ENCODE measurements at regions not wholly inside any gene's neighbourhood (a gene's known extent, or its start where the extent isn't known, plus 50 kb on each side); places are given as distances from the start of the nearest gene placed in this dataset.
"Not testable (repeated sequence)": the region's sequence is repeated elsewhere in the genome, so short reads cannot be mapped to it uniquely, and the experiment has no call there.

- no peak for DNase-seq
Measured at GRCh38 chr13:26484196-26484595, 73.3 kb upstream of the WASF3 start.

- DNase-seq, result no peak
Measured at GRCh38 chr13:26485288-26485687, 72.2 kb upstream of the WASF3 start.

DNA sequence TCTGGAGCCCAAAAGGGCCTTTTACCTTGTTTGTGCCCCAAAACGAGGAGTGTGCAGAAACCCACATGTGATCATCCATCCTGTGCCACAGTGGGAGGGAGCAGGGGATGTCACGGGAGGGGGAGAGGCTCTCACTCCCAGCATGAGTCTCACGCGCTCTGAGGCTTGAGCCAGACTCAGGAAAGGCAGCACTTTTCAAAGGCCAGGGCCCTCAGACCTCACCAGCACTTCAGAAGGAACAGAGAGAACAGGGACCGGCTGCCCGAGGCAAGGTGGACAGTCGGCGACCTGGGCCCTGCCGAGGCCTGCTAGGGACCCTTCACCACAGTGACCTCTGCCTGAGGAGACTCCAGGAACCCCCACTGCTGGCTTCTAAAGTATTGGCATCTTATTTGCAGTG, 71.7 kb upstream of the WASF3 start:
- no peak for DNase-seq

- DNase-seq, result no peak
Measured at GRCh38 chr13:26486550-26486949, 70.9 kb upstream of the WASF3 start.

- DNase-seq, result no peak
Measured at GRCh38 chr13:26487781-26488180, 69.7 kb upstream of the WASF3 start.

- DNase-seq, result no peak
Measured at GRCh38 chr13:26488236-26489003, 69.1 kb upstream of the WASF3 start.

DNA sequence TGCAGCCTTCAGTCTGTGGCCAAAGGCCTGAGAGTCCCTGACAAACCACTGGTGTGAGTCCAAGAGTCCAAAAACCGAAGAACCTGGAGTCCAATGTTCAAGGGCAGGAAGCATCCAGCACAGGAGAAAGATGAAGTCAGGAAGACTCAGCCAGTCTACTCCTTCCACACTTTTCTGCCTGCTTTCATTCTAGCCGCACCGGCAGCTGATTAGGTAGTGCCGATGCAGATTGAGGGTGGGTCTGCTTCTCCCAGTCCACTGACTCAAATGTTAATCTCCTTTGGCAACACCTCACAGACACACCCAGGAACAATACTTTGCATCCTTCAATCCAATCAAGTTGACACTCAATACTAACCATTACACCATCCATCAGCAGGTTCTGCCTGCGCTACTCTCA, 65.2 kb upstream of the WASF3 start:
- not testable (repeated sequence) for DNase-seq

DNA sequence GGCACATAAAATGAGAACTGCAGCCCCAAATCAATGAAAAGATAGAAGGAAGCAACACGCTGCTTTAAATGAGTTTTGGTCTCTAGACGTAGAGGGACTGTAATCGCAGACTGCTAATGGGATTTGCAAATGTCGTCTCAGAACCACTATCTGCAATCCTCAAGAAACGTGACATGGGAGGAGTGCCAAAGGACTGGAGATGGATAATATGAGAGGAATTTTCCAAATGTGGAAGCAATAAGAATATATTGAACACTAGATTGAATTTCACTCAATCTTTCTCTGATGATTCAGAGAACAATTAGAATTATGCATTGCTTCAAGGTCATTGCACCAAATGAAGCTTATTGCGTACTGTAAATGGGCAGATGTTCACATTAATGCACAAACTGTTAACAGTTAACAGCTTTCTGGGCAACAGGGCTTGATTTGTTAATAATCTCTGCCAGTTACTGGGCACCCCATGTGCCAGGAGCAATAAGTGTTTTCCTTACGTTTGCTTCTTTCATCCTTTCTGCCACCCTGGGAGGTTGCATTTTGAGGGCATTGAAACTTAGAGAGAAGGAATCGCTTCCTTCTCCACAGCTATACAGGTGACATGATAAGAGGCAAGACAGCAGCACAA, 62.8 kb upstream of the WASF3 start:
- DNase-seq, result no peak

- no peak for DNase-seq
Measured at GRCh38 chr13:26495750-26496149, 61.7 kb upstream of the WASF3 start.

- DNase-seq, result no peak
Measured at GRCh38 chr13:26497968-26498511, 59.4 kb upstream of the WASF3 start.

GRCh38 chr13:26498656-26499601, 58.6 kb upstream of the WASF3 start:
- DNase-seq, result no peak

DNA sequence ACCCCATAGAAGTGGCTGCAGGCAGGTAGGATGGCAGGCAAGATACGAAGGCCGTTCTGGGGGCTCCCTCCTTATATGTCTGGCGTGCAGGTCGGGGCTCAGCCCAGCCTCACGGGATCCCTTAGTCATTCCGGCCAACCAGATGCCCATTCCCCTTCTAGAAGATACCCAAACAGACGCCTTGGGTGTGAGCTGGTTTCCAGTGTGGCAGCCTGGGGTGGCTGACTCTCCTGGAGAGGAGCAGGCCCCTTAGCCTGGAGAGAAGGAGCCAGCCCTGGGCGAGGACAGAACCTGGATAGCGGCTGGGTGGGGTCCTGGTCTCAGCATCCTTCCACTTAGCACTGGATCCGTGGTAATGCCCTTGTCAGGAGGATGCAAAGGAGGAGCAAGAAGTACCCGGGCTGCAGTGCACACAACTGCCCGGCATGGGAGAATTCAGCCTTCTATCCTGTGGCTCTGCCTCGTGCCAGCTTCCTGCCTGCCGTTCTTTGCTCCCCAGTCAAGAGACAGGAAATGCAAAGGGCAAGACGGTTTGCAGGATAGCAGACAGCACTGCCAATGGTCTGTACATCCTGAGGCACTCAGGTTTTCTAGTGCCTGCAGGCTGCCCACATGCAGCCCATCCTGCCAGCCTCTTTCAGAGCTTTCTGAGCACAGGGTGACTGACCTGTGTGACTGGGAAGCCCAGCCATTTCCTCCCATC, 56.7 kb upstream of the WASF3 start:
- DNase-seq, result no peak

- DNase-seq, result no peak
Measured at GRCh38 chr13:26501641-26502040, 55.8 kb upstream of the WASF3 start.

- DNase-seq, result no peak
Measured at GRCh38 chr13:26502826-26503225, 54.7 kb upstream of the WASF3 start.

DNA sequence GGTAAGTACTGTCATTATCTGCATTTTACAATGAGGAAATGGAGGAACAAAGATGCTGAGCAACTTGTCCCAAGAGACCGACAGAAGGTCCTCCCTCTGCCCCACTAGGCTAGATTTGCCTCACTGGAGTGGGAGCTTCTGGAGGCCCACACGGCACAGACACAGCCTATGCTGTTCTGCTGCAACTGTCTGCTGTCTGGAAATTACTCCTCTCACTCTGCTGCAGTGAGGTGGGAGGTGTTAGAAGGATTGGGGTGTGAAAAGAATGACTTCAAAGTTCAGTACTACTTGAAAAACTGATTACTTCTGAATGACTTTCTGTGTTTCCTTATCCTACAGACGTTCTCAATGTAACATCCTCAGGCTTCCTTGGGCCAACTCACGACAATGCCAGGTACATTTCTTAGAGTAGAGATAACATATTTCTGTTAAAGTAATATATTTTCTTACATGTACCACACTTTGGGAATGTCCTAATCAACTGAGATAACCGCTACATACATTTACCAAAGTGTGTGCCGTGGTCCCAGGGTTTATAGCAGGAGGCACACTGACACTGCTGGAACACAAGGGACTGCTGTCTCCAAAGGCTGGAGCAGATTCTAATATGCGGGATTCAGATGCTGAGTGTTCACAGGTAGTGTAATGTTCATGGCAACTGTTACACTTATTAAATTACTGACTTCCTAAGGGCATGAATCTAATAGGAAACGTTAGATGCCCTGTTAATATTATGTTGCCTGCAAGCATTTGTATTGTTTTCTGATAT, 53.5 kb upstream of the WASF3 start:
- DNase-seq, result no peak

All from effector CD4-positive, alpha-beta T cell (primary cell).